ENCODE measurements at regions not wholly inside any gene's neighbourhood (a gene's known extent, or its start where the extent isn't known, plus 50 kb on each side); places are given as distances from the start of the nearest gene placed in this dataset.
"Not testable (repeated sequence)": the region's sequence is repeated elsewhere in the genome, so short reads cannot be mapped to it uniquely, and the experiment has no call there.

- no peak for TF ChIP-seq CTCF (IDR thresholded peaks at IDR 0.05; ENCODE audit: low read depth, low read length, missing control alignments)
- DNase-seq (ENCODE audit: extremely low read depth, low read depth) = no peak
- no peak overlapping the region for H3K4me3 ChIP-seq (replicated peaks; ENCODE audit: low read depth, low read length)
Measured at GRCh38 chr16:26721290-26721689, 345.4 kb upstream of the C16orf82 start.

GRCh38 chr16:26721957-26722356 lies 344.8 kb upstream of the C16orf82 start:
- DNase-seq (ENCODE audit: extremely low read depth, low read depth) = not testable (repeated sequence)

GRCh38 chr16:26724189-26724588 lies 342.5 kb upstream of the C16orf82 start:
- TF ChIP-seq CTCF (IDR thresholded peaks at IDR 0.05; ENCODE audit: low read depth, low read length, missing control alignments) = no peak
- no peak for DNase-seq (ENCODE audit: extremely low read depth, low read depth)
- no peak overlapping the region for H3K4me3 ChIP-seq (replicated peaks; ENCODE audit: low read depth, low read length)

More at GRCh38 chr16:26721957-26722356, 344.8 kb upstream of the C16orf82 start:
- not testable (repeated sequence) for H3K4me3 ChIP-seq (replicated peaks; ENCODE audit: low read depth, low read length)

GRCh38 chr16:26727848-26728247 lies 338.9 kb upstream of the C16orf82 start:
- no peak for DNase-seq (ENCODE audit: extremely low read depth, low read depth)
- TF ChIP-seq CTCF (IDR thresholded peaks at IDR 0.05; ENCODE audit: low read depth, low read length, missing control alignments) = no peak
- H3K4me3 ChIP-seq (replicated peaks; ENCODE audit: low read depth, low read length) = no peak overlapping the region

GRCh38 chr16:26729951-26730541 lies 336.7 kb upstream of the C16orf82 start:
- no peak for DNase-seq (ENCODE audit: extremely low read depth, low read depth)
- H3K4me3 ChIP-seq (replicated peaks; ENCODE audit: low read depth, low read length) = no peak overlapping the region
- TF ChIP-seq CTCF (IDR thresholded peaks at IDR 0.05; ENCODE audit: low read depth, low read length, missing control alignments) = no peak

GRCh38 chr16:26731729-26732128 lies 335.0 kb upstream of the C16orf82 start:
- no peak for TF ChIP-seq CTCF (IDR thresholded peaks at IDR 0.05; ENCODE audit: low read depth, low read length, missing control alignments)
- no peak overlapping the region for H3K4me3 ChIP-seq (replicated peaks; ENCODE audit: low read depth, low read length)
- DNase-seq (ENCODE audit: extremely low read depth, low read depth) = no peak

- no peak for TF ChIP-seq CTCF (IDR thresholded peaks at IDR 0.05; ENCODE audit: low read depth, low read length, missing control alignments)
- no peak for DNase-seq (ENCODE audit: extremely low read depth, low read depth)
- H3K4me3 ChIP-seq (replicated peaks; ENCODE audit: low read depth, low read length) = no peak overlapping the region
Measured at GRCh38 chr16:26733710-26734109, 333.0 kb upstream of the C16orf82 start.

Measured in HFF-Myc (cell line).